IPS-15b (cell line): ENCODE measurements at regions not wholly inside any gene's neighbourhood (a gene's known extent, or its start where the extent isn't known, plus 50 kb on each side); places are given as distances from the start of the nearest gene placed in this dataset.

Source experiments
- H3K27me3 ChIP-seq: one replicate; pipeline ENCODE4 v1.6.1; 2013; ENCODE audit warnings: low read length; ENCODE audit not compliant: control insufficient read depth, insufficient read depth
- H3K36me3 ChIP-seq: one replicate; pipeline ENCODE4 v1.6.1; 2013; ENCODE audit warnings: low read length; ENCODE audit not compliant: control insufficient read depth, insufficient read depth
- H3K4me1 ChIP-seq: one replicate; pipeline ENCODE4 v1.6.1; 2013; ENCODE audit warnings: mild to moderate bottlenecking, low read length; ENCODE audit not compliant: control insufficient read depth, insufficient read depth
- H3K4me3 ChIP-seq: one replicate; pipeline ENCODE4 v1.5.1; 2013; ENCODE audit warnings: low read depth, low read length
- H3K9ac ChIP-seq: one replicate; pipeline ENCODE4 v1.6.1; 2013; ENCODE audit warnings: low read depth, mild to moderate bottlenecking, low read length
- H3K9me3 ChIP-seq: one replicate; pipeline ENCODE4 v1.6.1; 2013; ENCODE audit warnings: mild to moderate bottlenecking, low read length; ENCODE audit not compliant: control insufficient read depth, insufficient read depth

- H3K4me3 ChIP-seq = no peak overlapping the region
- no peaks in the 10 kb centered on the region for H3K27me3 ChIP-seq
- no peaks in the 10 kb centered on the region for H3K36me3 ChIP-seq
- no peak overlapping the region for H3K9ac ChIP-seq
- H3K4me1 ChIP-seq = peaks cover 6% of the 10 kb centered on the region
- no peaks in the 10 kb centered on the region for H3K9me3 ChIP-seq
Measured at GRCh38 chr5:138632900-138633489, 57.8 kb upstream of the HSPA9 start.

- Histone ChIP-seq H3K9me3 (no peaks in the 10 kb centered on the region), H3K9ac (no peak overlapping the region), H3K36me3 (no peaks in the 10 kb centered on the region), H3K4me1 (peaks cover 6% of the 10 kb centered on the region), H3K27me3 (no peaks in the 10 kb centered on the region), H3K4me3 (no peak overlapping the region)
Measured at GRCh38 chr5:138631096-138631928, 56.1 kb upstream of the HSPA9 start.

GRCh38 chr5:138629392-138629791 is 54.2 kb upstream of the HSPA9 start:
- no peaks in the 10 kb centered on the region for H3K9me3 ChIP-seq
- no peaks in the 10 kb centered on the region for H3K27me3 ChIP-seq
- no peak overlapping the region for H3K9ac ChIP-seq
- peaks cover 6% of the 10 kb centered on the region for H3K4me1 ChIP-seq
- no peak overlapping the region for H3K4me3 ChIP-seq
- no peaks in the 10 kb centered on the region for H3K36me3 ChIP-seq

- Histone ChIP-seq H3K4me1 (no peaks in the 10 kb centered on the region), H3K4me3 (no peak overlapping the region), H3K27me3 (no peaks in the 10 kb centered on the region), H3K9me3 (no peaks in the 10 kb centered on the region), H3K9ac (no peak overlapping the region), H3K36me3 (no peaks in the 10 kb centered on the region)
Measured at GRCh38 chr5:138626333-138626944, 51.2 kb upstream of the HSPA9 start.

- Histone ChIP-seq H3K36me3 (no peaks in the 10 kb centered on the region), H3K9ac (no peak overlapping the region), H3K9me3 (no peaks in the 10 kb centered on the region), H3K27me3 (no peaks in the 10 kb centered on the region), H3K4me3 (no peak overlapping the region), H3K4me1 (no peaks in the 10 kb centered on the region)
Measured at GRCh38 chr5:138625134-138625533, 49.9 kb upstream of the HSPA9 start.
